Natural killer cell (primary cell): ENCODE measurements at regions not wholly inside any gene's neighbourhood (a gene's known extent, or its start where the extent isn't known, plus 50 kb on each side); places are given as distances from the start of the nearest gene placed in this dataset.

Source experiments
- ATAC-seq, 3 donors: fragments of 150-1000 bp in 2 of 3; fragments of 200-7000 bp in 1 of 3; cut with Tn5 transposase; 1 replicate in 1 of 3; 2 replicates in 2 of 3; pipeline ENCODE4 v1.10.0; 2021; ENCODE audit warnings: mild to moderate bottlenecking in 2 of 3, moderate library complexity in 2 of 3
- DNase-seq, 2 donors: peaks; one replicate each; pipeline versions ENCODE4 v3.0.0 to v3.0.0-alpha.2; 2013 to 2021; ENCODE audit warnings: mixed read lengths in 1 of 2
- H3K27ac ChIP-seq: one replicate; pipeline ENCODE4 v1.5.1; 2013; ENCODE audit warnings: mild to moderate bottlenecking, low read length
- H3K27me3 ChIP-seq: one replicate; pipeline ENCODE4 v1.6.1; 2013; ENCODE audit warnings: low read length; ENCODE audit not compliant: control insufficient read depth, insufficient read depth
- H3K36me3 ChIP-seq: one replicate; pipeline ENCODE4 v1.6.1; 2013; ENCODE audit warnings: low read length; ENCODE audit not compliant: control insufficient read depth, insufficient read depth
- H3K4me1 ChIP-seq: one replicate; pipeline ENCODE4 v1.6.1; 2013; ENCODE audit warnings: low read length; ENCODE audit not compliant: control insufficient read depth, insufficient read depth
- H3K4me3 ChIP-seq: one replicate; pipeline ENCODE4 v1.5.1; 2013; ENCODE audit warnings: low read length
- H3K9me3 ChIP-seq: one replicate; pipeline ENCODE4 v1.6.1; 2013; ENCODE audit warnings: low read length; ENCODE audit not compliant: control insufficient read depth, insufficient read depth
- H3K27ac Mint-ChIP-seq, 2 donors: one replicate each; pipeline ENCODE4 v1.8.0; 2022; ENCODE audit warnings: mild to moderate bottlenecking in 2 of 2, mixed read lengths in 2 of 2, moderate library complexity in 1 of 2
- H3K27me3 Mint-ChIP-seq, 2 donors: one replicate each; pipeline ENCODE4 v1.8.0; 2022; ENCODE audit warnings: low read depth in 2 of 2, mixed read lengths in 2 of 2
- H3K36me3 Mint-ChIP-seq: one replicate; pipeline ENCODE4 v1.8.0; 2022; ENCODE audit warnings: mixed read lengths
- H3K4me1 Mint-ChIP-seq, 2 donors: one replicate each; pipeline ENCODE4 v1.8.0; 2022; ENCODE audit warnings: mixed read lengths in 2 of 2
- H3K4me3 Mint-ChIP-seq: one replicate; pipeline ENCODE4 v1.8.0; 2022; ENCODE audit warnings: mild to moderate bottlenecking, moderate library complexity, mixed read lengths
- H3K9me3 Mint-ChIP-seq, 2 donors: one replicate each; pipeline ENCODE4 v1.8.0; 2022; ENCODE audit warnings: mixed read lengths in 2 of 2
- WGBS: methylation state at CpG from one replicate; pipeline ENCODE4 v1.1.7; 2013; ENCODE audit warnings: missing lambda C conversion rate; ENCODE audit not compliant: insufficient coverage; 5-methylcytosine and 5-hydroxymethylcytosine counted together
- intact Hi-C: fragments of 100-400 bp; cut with micrococcal nuclease; formaldehyde crosslinking; loops from one replicate; pipeline ENCODE4 v1.14.2; 2022
- TF ChIP-seq, protein P1 (sequence below): fragments of 200-600 bp; IDR thresholded peaks from one replicate; pipeline ENCODE4 v1.8.0; 2022; ENCODE audit warnings: antibody characterized with exemption

DNA sequence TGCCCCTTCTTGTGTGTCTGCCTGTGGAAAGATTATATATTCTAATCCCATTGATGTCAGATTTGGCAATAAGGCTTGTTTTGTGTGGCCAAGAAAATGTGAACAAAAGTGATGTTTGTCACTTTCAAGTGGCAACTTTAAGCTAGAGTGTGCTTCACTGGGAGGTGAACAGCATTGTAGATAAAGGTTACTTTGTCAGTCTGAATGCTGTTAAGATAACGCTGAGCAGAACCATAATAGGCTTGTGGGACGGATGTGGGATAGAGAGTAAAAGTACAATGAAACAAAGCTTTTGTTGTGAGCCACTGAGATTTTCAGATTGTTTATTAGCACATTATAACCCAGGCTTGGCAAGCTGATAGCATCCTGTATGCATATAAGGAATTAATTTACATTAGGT is 303.8 kb upstream of the MAN1A1 start:
- Mint-ChIP-seq H3K27me3 (peaks cover 3 to 8% of the 10 kb centered on the region in 2 donors), H3K4me3 (no peak overlapping the region), H3K27ac (no peak overlapping the region), H3K4me1 (no peaks in the 10 kb centered on the region), H3K9me3 (peaks cover 0 to 2% of the 10 kb centered on the region in 2 donors), H3K36me3 (no peaks in the 10 kb centered on the region)
- no peaks in the 10 kb centered on the region for H3K36me3 ChIP-seq
- no peak overlapping the region for H3K27ac ChIP-seq
- ATAC-seq (no peak), DNase-seq (no peak)
- TF ChIP-seq, protein P1, sequence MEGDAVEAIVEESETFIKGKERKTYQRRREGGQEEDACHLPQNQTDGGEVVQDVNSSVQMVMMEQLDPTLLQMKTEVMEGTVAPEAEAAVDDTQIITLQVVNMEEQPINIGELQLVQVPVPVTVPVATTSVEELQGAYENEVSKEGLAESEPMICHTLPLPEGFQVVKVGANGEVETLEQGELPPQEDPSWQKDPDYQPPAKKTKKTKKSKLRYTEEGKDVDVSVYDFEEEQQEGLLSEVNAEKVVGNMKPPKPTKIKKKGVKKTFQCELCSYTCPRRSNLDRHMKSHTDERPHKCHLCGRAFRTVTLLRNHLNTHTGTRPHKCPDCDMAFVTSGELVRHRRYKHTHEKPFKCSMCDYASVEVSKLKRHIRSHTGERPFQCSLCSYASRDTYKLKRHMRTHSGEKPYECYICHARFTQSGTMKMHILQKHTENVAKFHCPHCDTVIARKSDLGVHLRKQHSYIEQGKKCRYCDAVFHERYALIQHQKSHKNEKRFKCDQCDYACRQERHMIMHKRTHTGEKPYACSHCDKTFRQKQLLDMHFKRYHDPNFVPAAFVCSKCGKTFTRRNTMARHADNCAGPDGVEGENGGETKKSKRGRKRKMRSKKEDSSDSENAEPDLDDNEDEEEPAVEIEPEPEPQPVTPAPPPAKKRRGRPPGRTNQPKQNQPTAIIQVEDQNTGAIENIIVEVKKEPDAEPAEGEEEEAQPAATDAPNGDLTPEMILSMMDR = no peak
- H3K4me3 ChIP-seq = no peak overlapping the region
- intact Hi-C loops = no loop called here
- H3K27me3 ChIP-seq = no peaks in the 10 kb centered on the region
- no peaks in the 10 kb centered on the region for H3K9me3 ChIP-seq
- H3K4me1 ChIP-seq = no peaks in the 10 kb centered on the region
- WGBS = 67% methylated on average over 2 of the region's 2 CpGs

DNA sequence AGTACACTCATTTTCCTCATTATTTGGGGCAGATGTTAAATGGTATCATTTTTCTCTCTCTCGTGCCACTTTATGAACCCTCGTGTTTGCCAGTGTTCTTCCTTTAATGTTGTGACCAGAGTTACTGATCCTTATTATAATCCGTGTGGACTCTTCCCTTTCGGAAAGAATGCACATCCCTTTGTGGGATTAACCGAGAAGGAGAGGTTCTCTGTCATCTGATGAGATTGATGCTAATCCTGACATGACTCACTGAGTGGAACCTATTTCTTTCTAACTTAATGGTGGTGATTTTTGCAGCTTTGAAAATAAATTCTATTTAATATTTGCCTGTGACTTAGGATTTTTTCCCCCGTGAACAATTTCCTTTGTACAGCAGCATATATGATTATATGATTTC is 300.0 kb upstream of the MAN1A1 start:
- TF ChIP-seq, protein P1 = no peak
- H3K27ac ChIP-seq = no peak overlapping the region
- WGBS = 89% methylated on average over 5 of the region's 6 CpGs
- no peaks in the 10 kb centered on the region for H3K9me3 ChIP-seq
- Mint-ChIP-seq H3K4me1 (no peaks in the 10 kb centered on the region), H3K36me3 (no peaks in the 10 kb centered on the region), H3K27me3 (peaks cover 3 to 6% of the 10 kb centered on the region in 2 donors), H3K9me3 (no peaks in the 10 kb centered on the region), H3K27ac (no peak overlapping the region), H3K4me3 (no peak overlapping the region)
- H3K4me3 ChIP-seq = no peak overlapping the region
- DNase-seq = no peak
- no peaks in the 10 kb centered on the region for H3K27me3 ChIP-seq
- H3K4me1 ChIP-seq = no peaks in the 10 kb centered on the region
- no peak for ATAC-seq
- intact Hi-C loops = no loop called here
- no peaks in the 10 kb centered on the region for H3K36me3 ChIP-seq

- no peak overlapping the region for H3K27ac ChIP-seq
- no peaks in the 10 kb centered on the region for H3K36me3 ChIP-seq
- no peaks in the 10 kb centered on the region for H3K9me3 ChIP-seq
- DNase-seq = no peak
- Mint-ChIP-seq H3K4me3 (no peak overlapping the region), H3K4me1 (no peaks in the 10 kb centered on the region), H3K27ac (no peak overlapping the region), H3K36me3 (no peaks in the 10 kb centered on the region), H3K9me3 (peaks cover 0 to 2% of the 10 kb centered on the region in 2 donors), H3K27me3 (peaks cover 0 to 3% of the 10 kb centered on the region in 2 donors)
- intact Hi-C loops = no loop called here
- WGBS = 92% methylated on average over 2 of the region's 2 CpGs
- no peaks in the 10 kb centered on the region for H3K27me3 ChIP-seq
- H3K4me1 ChIP-seq = no peaks in the 10 kb centered on the region
- TF ChIP-seq, protein P1 = no peak
- no peak overlapping the region for H3K4me3 ChIP-seq
- no peak for ATAC-seq
These were observed 297.7 kb upstream of the MAN1A1 start for GRCh38 chr6:119647309-119647708.

GRCh38 chr6:119643876-119644275 is 294.3 kb upstream of the MAN1A1 start:
- Mint-ChIP-seq H3K9me3 (peaks cover 0 to 2% of the 10 kb centered on the region in 2 donors), H3K27me3 (peaks cover 0 to 3% of the 10 kb centered on the region in 2 donors), H3K4me1 (no peaks in the 10 kb centered on the region), H3K4me3 (no peak overlapping the region), H3K36me3 (no peaks in the 10 kb centered on the region), H3K27ac (no peak overlapping the region)
- no peak for DNase-seq
- Histone ChIP-seq H3K4me3 (no peak overlapping the region), H3K36me3 (no peaks in the 10 kb centered on the region), H3K4me1 (no peaks in the 10 kb centered on the region), H3K27ac (no peak overlapping the region), H3K27me3 (no peaks in the 10 kb centered on the region), H3K9me3 (no peaks in the 10 kb centered on the region)
- intact Hi-C loops = no loop called here
- ATAC-seq = no peak
- WGBS = 63% methylated on average over 7 of the region's 7 CpGs
- TF ChIP-seq, protein P1 = no peak
